ENCODE measurements at regions not wholly inside any gene's neighbourhood (a gene's known extent, or its start where the extent isn't known, plus 50 kb on each side); places are given as distances from the start of the nearest gene placed in this dataset.
"Not testable (repeated sequence)": the region's sequence is repeated elsewhere in the genome, so short reads cannot be mapped to it uniquely, and the experiment has no call there.

DNA sequence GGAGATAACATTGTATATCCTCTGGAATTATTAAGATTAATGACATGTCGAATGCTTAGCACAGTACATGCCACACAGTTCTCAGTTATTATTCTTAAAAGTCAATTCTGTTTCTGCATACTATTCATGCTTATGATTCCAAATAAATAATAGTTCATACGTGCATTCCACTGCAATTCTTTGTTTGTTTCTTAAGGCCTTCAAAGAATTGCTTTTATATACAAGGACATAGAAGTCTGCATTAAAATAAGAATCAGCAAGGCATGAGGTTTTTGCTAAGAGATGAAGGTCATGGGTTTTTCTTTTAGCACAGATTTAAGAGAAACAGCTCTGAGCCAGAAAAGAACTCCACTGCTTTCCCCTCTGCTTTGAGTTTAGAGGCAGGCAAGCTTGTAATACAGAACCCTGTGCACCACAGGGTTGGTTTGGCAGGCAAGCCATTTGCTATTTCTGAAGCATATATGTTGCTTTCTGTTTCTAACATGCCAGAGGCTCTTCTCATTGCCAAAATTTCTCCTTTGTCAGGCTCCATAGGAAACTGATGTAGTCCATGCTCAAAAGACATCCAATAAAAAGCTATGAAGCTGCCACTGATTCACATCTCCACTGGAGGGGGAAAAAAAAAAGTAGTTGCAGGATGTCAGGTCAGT is 420.6 kb upstream of the TYRP1 start:
- no peak for DNase-seq (ENCODE audit: low spot score)

DNA sequence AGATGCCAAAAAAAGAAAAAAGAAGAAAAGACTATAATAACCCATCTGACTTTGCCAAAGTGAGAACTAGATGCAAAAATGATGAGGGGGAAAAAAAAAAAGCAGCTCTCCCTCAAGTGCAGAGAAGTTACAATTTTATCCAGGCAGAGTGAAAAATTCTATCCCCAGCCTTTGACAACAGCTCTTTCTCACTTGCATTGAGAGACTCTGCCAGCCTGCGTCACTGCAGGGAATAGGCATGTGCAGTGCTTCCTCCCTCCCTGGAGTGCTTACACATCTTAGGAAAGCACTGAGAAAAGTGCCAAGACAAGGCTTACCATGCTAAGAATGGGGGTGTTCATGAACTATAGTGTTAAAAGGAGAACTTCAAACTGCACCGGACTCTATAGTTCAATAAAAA is 418.6 kb upstream of the TYRP1 start:
- DNase-seq (ENCODE audit: low spot score) = no peak

- DNase-seq (ENCODE audit: low spot score) = no peak
These were observed 416.7 kb upstream of the TYRP1 start for GRCh38 chr9:12276505-12276904.

DNA sequence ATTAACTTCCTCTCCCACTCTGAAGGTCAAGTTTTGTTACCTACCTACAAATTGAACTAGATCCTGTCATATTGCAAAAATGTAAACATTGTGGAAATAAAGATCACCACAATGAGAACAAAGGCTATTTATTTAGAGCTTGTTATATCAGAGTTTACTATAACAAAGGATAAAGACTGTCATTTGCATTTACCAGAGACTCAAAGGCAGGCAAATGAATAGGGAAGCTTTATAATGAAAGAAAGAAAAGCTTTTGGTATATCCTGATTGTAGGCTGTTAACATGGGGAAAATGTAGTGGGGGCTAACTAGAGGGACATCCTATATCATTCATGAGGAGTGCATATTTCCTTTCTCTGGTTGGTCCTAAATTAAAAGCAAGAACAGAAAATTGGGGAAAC is 403.5 kb upstream of the TYRP1 start:
- DNase-seq (ENCODE audit: low spot score) = no peak

DNA sequence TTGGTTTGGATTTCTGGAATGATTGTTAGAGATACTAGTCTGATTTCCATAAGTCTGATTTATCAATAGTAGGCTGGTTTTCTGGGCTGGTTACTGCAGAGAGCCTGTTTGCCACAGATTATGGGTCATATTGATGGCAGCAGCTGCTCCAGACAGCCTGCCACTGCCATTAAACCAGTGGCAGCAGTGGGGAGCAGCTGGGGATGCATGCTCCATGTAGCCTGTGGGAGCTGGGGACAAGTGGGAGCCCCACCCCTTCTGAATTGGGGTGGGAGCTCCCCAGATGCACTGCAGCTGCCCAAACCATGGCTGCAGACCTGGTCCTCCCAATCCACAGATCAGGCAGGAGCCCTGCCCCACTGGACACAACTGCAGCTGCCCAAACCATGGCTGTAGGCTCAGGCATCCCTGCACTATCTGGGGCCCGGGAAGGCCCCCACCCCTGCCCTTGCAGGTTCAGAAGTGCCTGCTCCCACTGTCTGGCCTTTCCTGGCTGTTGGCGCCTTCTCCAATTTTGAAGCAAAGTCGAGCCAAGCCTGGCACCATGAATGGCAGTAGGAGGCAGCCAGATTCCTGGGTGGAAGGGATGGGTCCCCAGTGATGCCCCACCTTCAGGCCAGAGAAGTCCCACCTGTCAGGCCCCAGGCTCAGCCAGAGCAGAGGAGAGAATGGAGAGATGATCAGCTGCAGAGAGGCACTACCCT is 402.9 kb upstream of the TYRP1 start:
- DNase-seq (ENCODE audit: low spot score) = no peak

- no peak for DNase-seq (ENCODE audit: low spot score)
These were observed 388.0 kb upstream of the TYRP1 start for GRCh38 chr9:12305211-12305610.

- DNase-seq (ENCODE audit: low spot score) = no peak
These were observed 378.6 kb upstream of the TYRP1 start for GRCh38 chr9:12314589-12314988.

GRCh38 chr9:12318732-12319685 is 374.2 kb upstream of the TYRP1 start:
- no peak for DNase-seq (ENCODE audit: low spot score)

DNA sequence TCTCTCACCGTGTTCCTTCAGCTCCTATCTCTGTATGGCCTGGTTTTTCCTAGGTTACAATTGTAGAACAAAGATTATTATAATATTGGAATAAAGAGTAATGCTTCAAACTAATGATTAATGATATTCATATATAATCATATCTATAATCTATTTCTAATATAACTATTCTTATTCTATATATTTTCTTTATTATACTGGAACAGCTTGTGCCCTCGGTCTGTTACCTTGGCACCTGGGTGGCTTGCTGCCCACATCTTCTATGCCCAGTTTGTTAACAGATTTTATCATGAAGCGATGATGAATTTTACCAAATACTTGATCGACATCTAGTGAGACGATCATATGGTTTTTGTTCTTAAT is 363.6 kb upstream of the TYRP1 start:
- DNase-seq (ENCODE audit: low spot score) = no peak

DNA sequence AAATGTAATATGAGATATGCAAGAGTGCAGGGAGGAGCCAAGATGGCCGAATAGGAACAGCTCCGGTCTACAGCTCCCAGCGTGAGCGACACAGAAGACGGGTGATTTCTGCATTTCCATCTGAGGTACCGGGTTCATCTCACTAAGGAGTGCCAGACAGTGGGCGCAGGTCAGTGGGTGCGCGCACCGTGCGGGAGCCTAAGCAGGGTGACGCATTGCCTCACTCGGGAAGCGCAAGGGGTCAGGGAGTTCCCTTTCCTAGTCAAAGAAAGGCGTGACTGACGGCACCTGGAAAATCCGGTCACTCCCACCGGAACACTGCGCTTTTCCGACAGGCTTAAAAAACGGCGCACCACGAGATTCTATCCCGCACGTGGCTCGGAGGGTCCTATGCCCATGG is 359.2 kb upstream of the TYRP1 start:
- DNase-seq (ENCODE audit: low spot score) = not testable (repeated sequence)

GRCh38 chr9:12350775-12351174 is 342.4 kb upstream of the TYRP1 start:
- DNase-seq (ENCODE audit: low spot score) = no peak

DNA sequence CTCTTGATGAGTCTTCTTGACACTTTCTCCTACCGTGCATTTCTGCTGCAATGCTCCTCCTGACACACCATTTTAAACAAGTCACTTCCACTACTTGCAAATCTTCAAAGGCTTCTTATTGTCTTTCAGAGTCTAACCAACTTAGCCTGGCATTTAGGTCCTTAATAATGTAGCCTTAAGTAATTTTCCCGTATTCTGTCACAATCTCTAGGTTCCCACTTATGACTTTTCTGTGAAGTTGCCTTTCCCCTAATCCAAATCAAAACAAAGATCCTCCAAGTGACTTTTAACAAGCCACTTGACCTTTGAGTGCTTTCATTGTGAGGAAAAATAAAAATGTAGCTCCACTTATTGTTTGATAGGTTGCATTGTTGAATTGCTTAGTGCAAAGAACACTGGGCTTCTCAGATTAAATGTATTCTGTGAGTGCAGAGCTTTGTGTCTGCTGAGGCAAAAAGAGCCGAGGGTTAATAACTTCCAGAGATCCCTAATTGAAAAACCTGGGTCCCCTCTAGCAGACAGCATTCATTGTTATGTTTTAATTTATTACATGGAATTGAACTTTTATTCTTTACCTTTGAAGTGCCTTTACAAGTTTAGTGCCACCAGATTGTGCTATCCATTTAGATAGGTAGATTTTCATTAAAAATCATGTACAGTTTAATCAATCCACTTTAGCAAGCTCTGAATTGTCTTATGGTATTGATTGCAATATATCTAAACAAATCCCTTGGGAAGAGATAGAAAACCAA is 341.7 kb upstream of the TYRP1 start:
- no peak for DNase-seq (ENCODE audit: low spot score)

DNA sequence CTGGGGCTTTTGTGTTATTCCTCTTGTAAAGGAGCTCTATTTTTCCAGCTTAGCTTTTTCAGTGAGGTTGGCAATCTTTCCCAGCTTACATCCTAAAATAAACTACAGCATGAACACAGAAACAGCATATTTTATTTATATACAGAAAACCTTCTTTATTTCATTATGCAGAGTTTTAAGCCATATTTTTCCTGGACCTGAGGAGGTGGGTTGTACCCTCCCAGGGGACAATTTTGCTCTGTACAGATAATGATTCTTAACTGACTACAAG is 341.2 kb upstream of the TYRP1 start:
- DNase-seq (ENCODE audit: low spot score) = no peak

GRCh38 chr9:12363439-12363838 is 329.7 kb upstream of the TYRP1 start:
- no peak for DNase-seq (ENCODE audit: low spot score)

DNA sequence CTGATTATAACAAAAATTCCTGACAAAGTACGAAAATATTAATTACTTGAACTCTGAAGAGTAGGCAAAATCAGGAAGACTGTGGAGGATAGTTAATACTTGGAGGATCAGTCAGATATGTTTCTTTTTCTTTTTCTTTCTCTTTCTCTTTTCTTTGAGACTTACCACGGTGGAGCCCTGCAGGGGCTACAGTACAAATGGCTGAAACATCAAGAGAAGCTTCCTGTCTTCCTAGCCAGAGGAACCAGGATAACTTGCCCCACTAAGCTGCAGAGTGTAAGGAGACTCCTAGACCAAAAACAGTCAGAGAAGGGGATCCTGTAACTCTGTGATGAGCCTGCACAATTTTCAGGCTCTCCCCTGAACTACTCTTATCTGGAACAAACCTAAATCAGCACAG is 324.6 kb upstream of the TYRP1 start:
- DNase-seq (ENCODE audit: low spot score) = no peak

DNA sequence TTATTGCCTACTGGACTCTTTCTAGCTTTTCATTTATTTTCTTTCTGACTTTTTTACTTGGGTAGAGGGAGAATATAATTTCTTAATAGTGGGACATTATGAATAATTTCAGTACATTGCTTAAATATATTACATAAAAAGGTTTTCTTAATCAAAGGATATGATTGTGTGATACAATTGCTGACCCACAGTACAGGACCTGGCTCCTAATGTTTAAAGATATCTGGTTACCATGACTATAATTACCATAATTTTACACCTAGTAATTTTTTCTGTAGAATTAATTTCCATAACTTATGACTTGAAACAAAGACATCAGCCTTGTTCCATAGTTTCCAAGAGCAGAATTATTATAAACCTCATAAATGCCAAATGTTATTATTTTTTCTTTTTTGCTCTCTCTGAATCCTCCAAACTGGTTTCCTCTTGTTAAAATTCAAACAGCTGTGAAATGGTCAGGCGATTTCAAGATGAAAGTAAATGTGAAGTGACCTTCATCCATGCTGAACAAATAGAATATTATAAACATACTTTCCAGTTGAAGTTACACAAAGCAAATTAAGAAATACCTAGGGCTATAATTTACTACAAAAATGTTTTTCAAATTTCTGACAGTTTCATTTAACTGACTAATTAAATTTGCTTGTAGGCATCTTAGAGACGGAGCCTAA is 301.2 kb upstream of the TYRP1 start:
- DNase-seq (ENCODE audit: low spot score) = no peak

DNA sequence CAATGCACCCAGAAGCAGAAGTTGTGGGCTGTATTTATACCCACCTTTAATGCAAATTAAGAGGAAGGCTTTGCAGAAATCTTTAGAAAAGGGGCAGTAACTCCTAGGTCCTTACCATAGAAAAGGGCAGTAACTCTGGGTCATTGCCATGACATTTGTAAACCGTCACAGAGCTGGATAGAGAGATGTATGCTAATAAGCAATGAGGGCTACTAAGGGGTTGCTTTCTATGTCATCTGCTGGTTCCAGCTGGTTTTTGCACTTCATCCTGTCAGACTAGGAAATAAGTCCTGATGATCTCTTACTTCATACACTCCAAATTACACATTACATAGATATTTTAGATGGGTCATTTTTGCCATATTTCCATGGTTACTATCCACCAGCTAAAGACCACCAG is 299.1 kb upstream of the TYRP1 start:
- DNase-seq (ENCODE audit: low spot score) = no peak

GRCh38 chr9:12403721-12404120 is 289.5 kb upstream of the TYRP1 start:
- no peak for DNase-seq (ENCODE audit: low spot score)

DNA sequence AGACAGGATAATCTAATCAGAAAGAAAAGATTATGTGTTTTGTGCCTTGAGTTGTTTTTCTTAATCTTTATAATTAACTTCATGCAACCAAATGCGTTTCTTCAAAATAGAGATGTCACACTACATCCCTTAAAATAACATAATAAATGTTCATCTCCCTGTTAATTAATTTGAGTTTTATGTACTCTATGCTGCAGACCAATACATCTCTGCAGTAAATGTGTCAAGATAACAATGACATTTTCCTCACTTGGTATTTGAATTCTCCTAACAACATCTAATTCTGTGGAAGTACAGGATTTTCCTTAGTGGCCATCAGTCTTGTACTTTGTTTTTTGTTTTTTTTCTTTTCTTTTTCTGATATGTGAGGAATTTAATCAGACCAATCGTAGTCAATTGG is 279.2 kb upstream of the TYRP1 start:
- no peak for DNase-seq (ENCODE audit: low spot score)

GRCh38 chr9:12414514-12414913 is 278.7 kb upstream of the TYRP1 start:
- no peak for DNase-seq (ENCODE audit: low spot score)

DNA sequence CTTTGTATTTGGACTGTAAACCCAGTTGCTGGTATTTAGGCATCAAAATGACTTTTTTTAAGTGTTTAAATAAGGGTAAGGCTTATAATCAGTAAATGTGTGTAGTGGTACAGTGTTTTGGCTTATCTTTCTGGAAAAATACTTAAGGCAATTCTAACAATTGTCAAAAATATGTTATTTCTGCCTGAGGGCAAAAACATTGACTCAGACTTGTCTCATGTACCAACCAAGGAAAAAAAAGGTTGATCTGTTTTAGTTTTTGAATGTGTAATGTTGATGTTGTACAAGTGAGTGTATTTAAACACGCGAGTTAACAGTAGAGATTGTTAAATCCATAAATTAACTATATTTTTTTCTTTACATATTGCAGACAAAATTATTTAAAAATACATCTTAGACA is 277.8 kb upstream of the TYRP1 start:
- DNase-seq (ENCODE audit: low spot score) = no peak

- no peak for DNase-seq (ENCODE audit: low spot score)
These were observed 276.5 kb upstream of the TYRP1 start for GRCh38 chr9:12416716-12417115.
